Activated naive CD8-positive, alpha-beta T cell treated with anti-CD3 and anti-CD28 coated beads, Interleukin-2, amount 10 ng/mL, durations not matched to agents 7 days and 5 days (primary cell): ENCODE measurements at regions not wholly inside any gene's neighbourhood (a gene's known extent, or its start where the extent isn't known, plus 50 kb on each side); places are given as distances from the start of the nearest gene placed in this dataset.

Source experiments
- ATAC-seq: fragments of 150-1000 bp; cut with Tn5 transposase; one replicate; pipeline ENCODE4 v1.10.0; 2021; ENCODE audit warnings: low read depth, moderate library complexity
- POLR2A ChIA-PET: fragments of 350-600 bp; sonication (Branson Sonifier 250); formaldehyde crosslinking; loops from one replicate; lab custom pipeline; 2021; ENCODE audit warnings: antibody characterized with exemption; lab: Charles Lee
- DNase-seq: peaks from one replicate; pipeline ENCODE4 v3.0.0; 2021
- H3K27ac Mint-ChIP-seq: one replicate; pipeline ENCODE4 v1.8.0; 2022; ENCODE audit warnings: mild to moderate bottlenecking, mixed read lengths
- H3K27me3 Mint-ChIP-seq: one replicate; pipeline ENCODE4 v1.8.0; 2022; ENCODE audit warnings: mild to moderate bottlenecking, moderate library complexity, mixed read lengths
- H3K36me3 Mint-ChIP-seq: one replicate; pipeline ENCODE4 v1.8.0; 2021; ENCODE audit warnings: mild to moderate bottlenecking, mixed read lengths
- H3K4me1 Mint-ChIP-seq: one replicate; pipeline ENCODE4 v1.8.0; 2021; ENCODE audit warnings: mixed read lengths
- H3K4me3 Mint-ChIP-seq: one replicate; pipeline ENCODE4 v1.8.0; 2022; ENCODE audit warnings: mild to moderate bottlenecking, moderate library complexity, mixed read lengths
- H3K9me3 Mint-ChIP-seq: one replicate; pipeline ENCODE4 v1.8.0; 2021; ENCODE audit warnings: mixed read lengths

GRCh38 chr1:30198795-30199403 is 524.5 kb downstream of the MATN1 start:
- ATAC-seq, result no peak
- no peak for DNase-seq
- H3K27ac Mint-ChIP-seq, result no peak overlapping the region
- peaks cover 3% of the 10 kb centered on the region for H3K4me1 Mint-ChIP-seq
- no peak overlapping the region for H3K4me3 Mint-ChIP-seq
- POLR2A ChIA-PET, result no interaction called here
- H3K9me3 Mint-ChIP-seq, result no peaks in the 10 kb centered on the region
- no peaks in the 10 kb centered on the region for H3K36me3 Mint-ChIP-seq
- peaks cover 14% of the 10 kb centered on the region for H3K27me3 Mint-ChIP-seq

GRCh38 chr1:30198451-30198760 is 525.0 kb downstream of the MATN1 start:
- DNase-seq, result no peak
- POLR2A ChIA-PET, result no interaction called here
- no peak overlapping the region for H3K27ac Mint-ChIP-seq
- peaks cover 3% of the 10 kb centered on the region for H3K4me1 Mint-ChIP-seq
- no peaks in the 10 kb centered on the region for H3K9me3 Mint-ChIP-seq
- peaks cover 14% of the 10 kb centered on the region for H3K27me3 Mint-ChIP-seq
- H3K4me3 Mint-ChIP-seq, result no peak overlapping the region
- ATAC-seq, result no peak
- H3K36me3 Mint-ChIP-seq, result no peaks in the 10 kb centered on the region

GRCh38 chr1:30197639-30198450 is 525.5 kb downstream of the MATN1 start:
- Mint-ChIP-seq H3K27ac (no peak overlapping the region), H3K27me3 (peaks cover 14% of the 10 kb centered on the region), H3K36me3 (no peaks in the 10 kb centered on the region), H3K9me3 (no peaks in the 10 kb centered on the region), H3K4me1 (peaks cover 3% of the 10 kb centered on the region), H3K4me3 (no peak overlapping the region)
- DNase-seq, result no peak
- POLR2A ChIA-PET, result no interaction called here
- ATAC-seq, result no peak

GRCh38 chr1:30196872-30197638 is 526.3 kb downstream of the MATN1 start:
- Mint-ChIP-seq H3K27me3 (peaks cover 14% of the 10 kb centered on the region), H3K27ac (no peak overlapping the region), H3K4me3 (no peak overlapping the region), H3K36me3 (no peaks in the 10 kb centered on the region), H3K9me3 (no peaks in the 10 kb centered on the region), H3K4me1 (peaks cover 3% of the 10 kb centered on the region)
- no peak for DNase-seq
- no peak for ATAC-seq
- POLR2A ChIA-PET, result no interaction called here

GRCh38 chr1:30196457-30196856 is 526.9 kb downstream of the MATN1 start:
- no peaks in the 10 kb centered on the region for H3K36me3 Mint-ChIP-seq
- H3K4me3 Mint-ChIP-seq, result no peak overlapping the region

GRCh38 chr1:30195424-30196134 is 527.8 kb downstream of the MATN1 start:
- Mint-ChIP-seq H3K4me3 (no peak overlapping the region), H3K4me1 (peaks cover 11% of the 10 kb centered on the region), H3K9me3 (no peaks in the 10 kb centered on the region), H3K27me3 (peaks cover 14% of the 10 kb centered on the region), H3K36me3 (no peaks in the 10 kb centered on the region), H3K27ac (no peak overlapping the region)
- ATAC-seq, result no peak
- POLR2A ChIA-PET, result no interaction called here
- DNase-seq, result no peak

More at GRCh38 chr1:30196457-30196856, 526.9 kb downstream of the MATN1 start:
- peaks cover 3% of the 10 kb centered on the region for H3K4me1 Mint-ChIP-seq
- DNase-seq, result no peak
- POLR2A ChIA-PET, result no interaction called here
- H3K27ac Mint-ChIP-seq, result no peak overlapping the region
- peaks cover 14% of the 10 kb centered on the region for H3K27me3 Mint-ChIP-seq
- ATAC-seq, result no peak
- H3K9me3 Mint-ChIP-seq, result no peaks in the 10 kb centered on the region

GRCh38 chr1:30194741-30195423 is 528.5 kb downstream of the MATN1 start:
- H3K9me3 Mint-ChIP-seq, result no peaks in the 10 kb centered on the region
- DNase-seq (no peak), ATAC-seq (no peak)
- no peak overlapping the region for H3K4me3 Mint-ChIP-seq
- no peaks in the 10 kb centered on the region for H3K36me3 Mint-ChIP-seq
- peaks cover 14% of the 10 kb centered on the region for H3K27me3 Mint-ChIP-seq
- POLR2A ChIA-PET, result no interaction called here
- H3K27ac Mint-ChIP-seq, result no peak overlapping the region
- peaks cover 11% of the 10 kb centered on the region for H3K4me1 Mint-ChIP-seq

- H3K4me1 Mint-ChIP-seq, result peaks cover 11% of the 10 kb centered on the region
- no peaks in the 10 kb centered on the region for H3K36me3 Mint-ChIP-seq
- no peaks in the 10 kb centered on the region for H3K9me3 Mint-ChIP-seq
- H3K27me3 Mint-ChIP-seq, result peaks cover 14% of the 10 kb centered on the region
- DNase-seq (no peak), ATAC-seq (no peak)
- no peak overlapping the region for H3K27ac Mint-ChIP-seq
- POLR2A ChIA-PET, result no interaction called here
- no peak overlapping the region for H3K4me3 Mint-ChIP-seq
These were observed 529.3 kb downstream of the MATN1 start for GRCh38 chr1:30194046-30194619.

GRCh38 chr1:30192969-30193630 is 530.3 kb downstream of the MATN1 start:
- POLR2A ChIA-PET, result no interaction called here

GRCh38 chr1:30191154-30191702 is 532.2 kb downstream of the MATN1 start:
- Mint-ChIP-seq H3K27ac (no peak overlapping the region), H3K9me3 (no peaks in the 10 kb centered on the region), H3K36me3 (no peaks in the 10 kb centered on the region), H3K4me1 (peaks cover 7% of the 10 kb centered on the region), H3K27me3 (peaks cover 2% of the 10 kb centered on the region), H3K4me3 (no peak overlapping the region)
- POLR2A ChIA-PET, result no interaction called here
- DNase-seq, result no peak
- ATAC-seq, result peak; percentile 54

More at GRCh38 chr1:30192969-30193630, 530.3 kb downstream of the MATN1 start:
- no peak overlapping the region for H3K27ac Mint-ChIP-seq
- peaks cover 11% of the 10 kb centered on the region for H3K27me3 Mint-ChIP-seq
- H3K4me1 Mint-ChIP-seq, result peaks cover 11% of the 10 kb centered on the region
- H3K36me3 Mint-ChIP-seq, result no peaks in the 10 kb centered on the region
- ATAC-seq (no peak), DNase-seq (no peak)
- H3K4me3 Mint-ChIP-seq, result no peak overlapping the region
- no peaks in the 10 kb centered on the region for H3K9me3 Mint-ChIP-seq

GRCh38 chr1:30190511-30191153 is 532.8 kb downstream of the MATN1 start:
- no peak overlapping the region for H3K4me3 Mint-ChIP-seq
- POLR2A ChIA-PET, result no interaction called here
- H3K9me3 Mint-ChIP-seq, result no peaks in the 10 kb centered on the region
- H3K36me3 Mint-ChIP-seq, result no peaks in the 10 kb centered on the region
- DNase-seq, result no peak
- H3K27ac Mint-ChIP-seq, result no peak overlapping the region
- peaks cover 2% of the 10 kb centered on the region for H3K27me3 Mint-ChIP-seq
- peaks cover 7% of the 10 kb centered on the region for H3K4me1 Mint-ChIP-seq
- ATAC-seq, result no peak
